ENCODE measurements at regions not wholly inside any gene's neighbourhood (a gene's known extent, or its start where the extent isn't known, plus 50 kb on each side); places are given as distances from the start of the nearest gene placed in this dataset.

- no peak for TF ChIP-seq CTCF (IDR thresholded peaks at IDR 0.05)
- no peak for TF ChIP-seq POLR2A (IDR thresholded peaks at IDR 0.05)
These were observed 148.0 kb downstream of the HGF start for GRCh38 chr7:81621893-81622292.

Data from adrenal gland (tissue), 5 donors.